Esophagus muscularis mucosa (tissue), 4 donors: ENCODE measurements at regions not wholly inside any gene's neighbourhood (a gene's known extent, or its start where the extent isn't known, plus 50 kb on each side); places are given as distances from the start of the nearest gene placed in this dataset.

ENCODE experiments used
- CTCF ChIP-seq, 3 experiments: fragments of 200-600 bp in 2 of 3; fragments of 450-650 bp in 1 of 3; sonication (generic) in 2 of 3; IDR thresholded peaks; one replicate each; pipeline ENCODE4 v1.5.1; 2017 to 2019; ENCODE audit warnings: antibody characterized with exemption in 3 of 3, mild to moderate bottlenecking in 2 of 3, moderate library complexity in 1 of 3
- EP300 ChIP-seq: sonication (generic); formaldehyde crosslinking; IDR thresholded peaks from one replicate; pipeline ENCODE4 v1.6.1; 2017; ENCODE audit warnings: antibody characterized with exemption
- POLR2A ChIP-seq: fragments of 450-650 bp; IDR thresholded peaks from one replicate; pipeline ENCODE4 v1.6.1; 2017; ENCODE audit warnings: antibody characterized with exemption, moderate library complexity, mild to moderate bottlenecking, low read depth
- POLR2AphosphoS5 ChIP-seq, 2 donors: sonication (generic); formaldehyde crosslinking; IDR thresholded peaks; one replicate each; pipeline ENCODE4 v1.6.1; 2017; ENCODE audit warnings: antibody characterized with exemption in 2 of 2

- TF ChIP-seq EP300 (no peak), CTCF (IDR thresholded peaks at IDR 0.05) (no peak), POLR2A (no peak), POLR2AphosphoS5 (IDR thresholded peaks at IDR 0.05) (no peak)
These were observed 425.7 kb downstream of the TMEM38B start for GRCh38 chr9:106120071-106120470.
